Astrocyte of the spinal cord (primary cell): ENCODE measurements at regions not wholly inside any gene's neighbourhood (a gene's known extent, or its start where the extent isn't known, plus 50 kb on each side); places are given as distances from the start of the nearest gene placed in this dataset.
A peak's percentile ranks its signal among the peaks of the same experiment; 100 is the strongest.

ENCODE experiments used
- DNase-seq: peaks from one replicate; pipeline ENCODE4 v3.0.0; 2011; ENCODE audit warnings: low read depth, low spot score
- H3K4me3 ChIP-seq: 2 replicates; pipeline ENCODE4 v1.5.1; 2011; ENCODE audit warnings: low read depth, mild to moderate bottlenecking, low read length, moderate library complexity
- CTCF ChIP-seq: IDR thresholded peaks from 2 replicates; pipeline ENCODE4 v1.5.1; 2012; ENCODE audit warnings: low read depth, mild to moderate bottlenecking, low read length, inconsistent platforms
- in situ Hi-C: cut with HindIII; loops from 2 replicates; pipeline ENCODE4 v1.10.0; 2017; ENCODE audit warnings: low sequenced_read_pairs

DNA sequence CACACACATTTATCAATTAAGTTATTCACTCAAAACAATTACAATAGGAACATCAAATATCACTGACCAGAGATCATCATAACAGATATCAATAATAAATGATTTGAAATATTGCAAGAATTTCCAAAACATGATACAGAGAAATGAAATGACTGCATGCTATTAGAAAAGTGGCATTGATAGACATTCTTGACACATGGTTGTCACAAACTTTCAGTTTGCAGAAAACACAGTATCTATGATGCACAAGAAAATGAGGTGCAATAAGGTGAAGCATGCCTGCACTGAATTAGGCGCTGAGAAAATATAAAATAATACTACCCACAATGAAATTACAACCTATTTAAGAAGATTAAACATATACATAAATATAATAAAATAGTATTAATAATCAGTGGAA, 198.0 kb upstream of the SYT1 start:
- H3K4me3 ChIP-seq, result no peak overlapping the region
- no peak for TF ChIP-seq CTCF
- no peak for DNase-seq
- in situ Hi-C loops, result no loop called here

DNA sequence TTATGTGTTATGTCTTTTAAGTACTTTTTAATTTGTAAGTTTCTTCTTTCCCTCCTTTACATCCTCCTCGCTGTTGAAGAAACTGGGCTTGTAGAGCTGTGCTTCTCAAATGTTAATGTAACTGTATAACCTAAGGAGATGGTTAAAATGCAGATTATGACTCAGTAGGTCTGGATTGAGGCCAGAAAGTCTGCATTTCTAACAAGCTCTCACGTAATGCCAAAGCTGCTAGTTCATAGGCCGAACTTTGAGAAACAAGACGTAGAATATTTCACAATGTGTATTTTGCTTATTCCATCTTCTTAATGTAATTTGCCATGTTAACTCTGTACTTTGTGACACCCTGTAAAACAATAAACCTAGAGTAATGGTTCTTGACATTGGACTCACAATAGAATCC, 193.3 kb upstream of the SYT1 start:
- no peak for TF ChIP-seq CTCF
- peak; percentile 91 for DNase-seq
- no peak overlapping the region for H3K4me3 ChIP-seq
- in situ Hi-C loops, result no loop called here

DNA sequence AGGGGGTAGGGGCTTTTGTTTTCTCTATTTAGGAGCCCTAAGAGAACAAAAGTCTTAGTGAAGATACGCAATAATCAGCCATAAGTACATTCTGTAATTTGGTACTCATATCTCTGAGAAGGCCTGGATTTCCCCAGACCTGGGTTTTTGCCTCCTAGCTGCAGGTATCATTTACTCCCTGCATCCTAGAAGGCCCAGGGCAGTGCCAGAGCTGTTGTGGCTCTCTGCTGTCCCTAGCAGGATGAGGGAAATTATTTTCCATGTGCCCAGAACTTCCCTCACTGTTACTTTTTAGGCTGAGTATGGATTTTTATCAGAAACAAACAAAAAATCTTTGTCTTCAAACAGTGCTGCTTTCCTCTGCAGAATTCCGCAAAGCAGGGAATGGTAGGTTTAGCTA, 192.5 kb upstream of the SYT1 start:
- H3K4me3 ChIP-seq, result no peak overlapping the region
- no peak for DNase-seq
- TF ChIP-seq CTCF, result no peak
- in situ Hi-C loops, result no loop called here

DNA sequence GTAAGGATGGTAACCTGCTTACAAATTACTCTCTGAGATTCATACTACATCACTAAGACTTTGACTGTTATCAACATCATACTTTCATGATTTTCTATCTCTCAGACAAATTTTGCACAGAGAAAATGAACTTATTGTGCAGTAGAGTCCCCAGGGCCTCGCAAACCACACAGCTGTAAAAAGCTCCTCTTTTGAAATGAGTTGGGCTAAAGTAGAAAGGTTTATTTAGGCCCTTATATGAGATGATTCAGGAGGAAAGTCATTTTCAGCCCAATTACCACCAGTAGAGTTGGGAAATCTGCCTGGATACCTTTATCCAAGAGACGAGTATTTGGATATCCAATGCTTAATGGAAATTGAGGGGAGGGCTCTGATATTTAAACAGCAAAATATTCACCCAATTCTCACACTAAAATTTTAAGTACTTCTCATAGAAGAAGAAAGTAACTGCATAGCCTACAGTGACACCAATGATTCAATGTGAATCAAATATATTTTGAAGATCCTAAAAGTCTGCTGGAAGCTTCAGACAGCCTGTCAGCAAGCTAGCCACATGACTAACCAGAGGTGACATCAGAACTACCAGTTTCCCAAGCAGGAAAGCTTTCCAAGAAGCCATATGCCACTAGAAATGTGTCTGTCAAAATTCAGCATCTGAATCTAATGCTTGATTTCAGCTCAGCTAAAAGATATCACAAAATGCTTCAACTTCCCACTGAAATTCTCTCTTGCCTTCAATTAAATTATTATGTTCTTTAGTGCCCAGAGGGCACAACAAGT, 190.1 kb upstream of the SYT1 start:
- peak; percentile 12 for DNase-seq
- no peak overlapping the region for H3K4me3 ChIP-seq
- no peak for TF ChIP-seq CTCF
- in situ Hi-C loops, result no loop called here

DNA sequence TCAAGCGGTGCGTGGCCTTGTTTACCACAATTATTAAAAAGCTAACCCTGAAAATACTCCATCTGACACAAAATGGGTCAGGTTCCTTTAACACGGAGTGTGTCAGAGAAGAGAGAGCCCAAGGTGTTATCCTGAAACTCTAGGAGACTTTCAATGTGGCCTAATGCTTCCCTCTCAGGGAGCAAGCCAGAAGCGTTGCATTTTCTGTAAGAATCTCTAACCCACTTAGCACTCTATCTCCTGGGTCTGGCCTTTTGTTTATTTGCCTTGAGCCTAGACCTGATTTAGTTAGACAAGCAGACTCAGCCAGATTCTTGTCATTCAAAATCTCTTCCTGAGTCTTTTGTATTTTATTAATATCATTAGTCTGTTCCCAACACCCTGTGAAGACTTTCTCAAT, 184.0 kb upstream of the SYT1 start:
- no peak for TF ChIP-seq CTCF
- H3K4me3 ChIP-seq, result no peak overlapping the region
- DNase-seq, result no peak
- in situ Hi-C loops, result no loop called here

GRCh38 chr12:78683031-78683430, 181.5 kb upstream of the SYT1 start:
- H3K4me3 ChIP-seq, result no peak overlapping the region
- TF ChIP-seq CTCF, result no peak
- DNase-seq, result no peak
- in situ Hi-C loops, result no loop called here

DNA sequence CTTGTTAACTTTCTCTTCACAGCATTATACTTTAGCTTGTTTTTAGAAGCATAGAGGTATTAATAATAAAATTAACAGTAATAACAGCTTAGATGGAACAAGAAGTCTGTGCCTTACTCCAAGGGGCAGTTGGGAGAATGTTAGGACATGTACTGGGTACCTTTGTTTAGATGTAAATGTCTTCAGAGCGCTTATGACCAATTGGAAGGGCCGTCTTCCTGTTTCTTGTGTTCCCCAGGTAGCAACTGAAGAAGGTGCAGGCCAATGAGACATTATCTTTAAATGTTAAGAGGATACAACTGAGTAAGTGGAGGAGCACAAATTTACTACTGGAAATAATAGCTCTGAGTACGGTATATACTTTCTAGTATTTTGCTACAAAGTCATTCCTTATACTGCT, 180.9 kb upstream of the SYT1 start:
- no peak for DNase-seq
- in situ Hi-C loops, result no loop called here
- TF ChIP-seq CTCF, result no peak
- no peak overlapping the region for H3K4me3 ChIP-seq
